Activated naive CD4-positive, alpha-beta T cell treated with anti-CD3 and anti-CD28 coated beads, Interleukin-2, amount 50 U/mL, for 72 hours (primary cell): ENCODE measurements at regions not wholly inside any gene's neighbourhood (a gene's known extent, or its start where the extent isn't known, plus 50 kb on each side); places are given as distances from the start of the nearest gene placed in this dataset.

ENCODE experiments used
- ATAC-seq, 2 donors: fragments of 150-1000 bp; cut with Tn5 transposase; 2 replicates each; pipeline ENCODE4 v1.10.0; 2021; ENCODE audit warnings: mild to moderate bottlenecking in 2 of 2, moderate library complexity in 2 of 2
- DNase-seq, 2 donors: peaks; one replicate each; pipeline ENCODE4 v3.0.0; 2021 to 2022; ENCODE audit warnings: low spot score in 2 of 2
- H3K27ac Mint-ChIP-seq, 2 donors: one replicate each; pipeline ENCODE4 v1.8.0; 2022; ENCODE audit warnings: mild to moderate bottlenecking in 2 of 2, mixed read lengths in 2 of 2
- H3K36me3 Mint-ChIP-seq, 2 donors: one replicate each; pipeline ENCODE4 v1.8.0; 2022; ENCODE audit warnings: mixed read lengths in 2 of 2
- H3K9me3 Mint-ChIP-seq, 2 donors: one replicate each; pipeline ENCODE4 v1.8.0; 2022; ENCODE audit warnings: mixed read lengths in 2 of 2

- Mint-ChIP-seq H3K36me3 (peaks cover 11% of the 10 kb centered on the region in 2 donors), H3K27ac (no peak overlapping the region), H3K9me3 (peaks cover 8 to 24% of the 10 kb centered on the region in 2 donors)
- no peak for ATAC-seq
- no peak for DNase-seq
These were observed 152.7 kb upstream of the MAF start for GRCh38 chr16:79753286-79753685.

- Mint-ChIP-seq H3K36me3 (peaks cover 11% of the 10 kb centered on the region in 2 donors), H3K27ac (no peak overlapping the region), H3K9me3 (peaks cover 8 to 24% of the 10 kb centered on the region in 2 donors)
- DNase-seq, result no peak
- ATAC-seq, result no peak
These were observed 151.9 kb upstream of the MAF start for GRCh38 chr16:79752396-79752795.

- Mint-ChIP-seq H3K36me3 (peaks cover 6 to 11% of the 10 kb centered on the region in 2 donors), H3K9me3 (peaks cover 8 to 19% of the 10 kb centered on the region in 2 donors), H3K27ac (no peak overlapping the region)
- DNase-seq, result no peak
- no peak for ATAC-seq
These were observed 151.1 kb upstream of the MAF start for GRCh38 chr16:79751471-79752184.

- Mint-ChIP-seq H3K36me3 (peaks cover 6 to 11% of the 10 kb centered on the region in 2 donors), H3K9me3 (peaks cover 8 to 19% of the 10 kb centered on the region in 2 donors), H3K27ac (no peak overlapping the region)
- DNase-seq, result no peak
- no peak for ATAC-seq
These were observed 149.8 kb upstream of the MAF start for GRCh38 chr16:79750311-79750710.

GRCh38 chr16:79748629-79749028, 148.1 kb upstream of the MAF start:
- H3K27ac Mint-ChIP-seq, result no peak overlapping the region
- DNase-seq (no peak), ATAC-seq (peak in 1 of 2 donors; percentile 46)
- H3K9me3 Mint-ChIP-seq, result peaks cover 8 to 12% of the 10 kb centered on the region in 2 donors
- peaks cover 6 to 11% of the 10 kb centered on the region in 2 donors for H3K36me3 Mint-ChIP-seq

GRCh38 chr16:79747688-79748087, 147.2 kb upstream of the MAF start:
- H3K9me3 Mint-ChIP-seq, result peaks cover 8 to 12% of the 10 kb centered on the region in 2 donors

GRCh38 chr16:79740252-79740651, 139.7 kb upstream of the MAF start:
- H3K9me3 Mint-ChIP-seq, result peaks cover 0 to 10% of the 10 kb centered on the region in 2 donors
- ATAC-seq (no peak), DNase-seq (no peak)
- H3K36me3 Mint-ChIP-seq, result peaks cover 0 to 6% of the 10 kb centered on the region in 2 donors
- H3K27ac Mint-ChIP-seq, result no peak overlapping the region

More at GRCh38 chr16:79747688-79748087, 147.2 kb upstream of the MAF start:
- no peak for ATAC-seq
- Mint-ChIP-seq H3K27ac (no peak overlapping the region), H3K36me3 (peaks cover 6 to 11% of the 10 kb centered on the region in 2 donors)
- DNase-seq, result no peak

- no peak for DNase-seq
- Mint-ChIP-seq H3K9me3 (peaks cover 0 to 20% of the 10 kb centered on the region in 2 donors), H3K27ac (no peak overlapping the region), H3K36me3 (peaks cover 0 to 6% of the 10 kb centered on the region in 2 donors)
- no peak for ATAC-seq
These were observed 134.7 kb upstream of the MAF start for GRCh38 chr16:79735271-79735670.

GRCh38 chr16:79734721-79735120, 134.2 kb upstream of the MAF start:
- H3K9me3 Mint-ChIP-seq, result peaks cover 0 to 20% of the 10 kb centered on the region in 2 donors
- DNase-seq, result no peak
- peaks cover 0 to 6% of the 10 kb centered on the region in 2 donors for H3K36me3 Mint-ChIP-seq
- no peak for ATAC-seq
- H3K27ac Mint-ChIP-seq, result peak overlapping the region in 1 of 2 donors; percentile 4

- Mint-ChIP-seq H3K9me3 (peaks cover 8 to 10% of the 10 kb centered on the region in 2 donors), H3K36me3 (peaks cover 0 to 7% of the 10 kb centered on the region in 2 donors)
- no peak for ATAC-seq
These were observed 128.3 kb upstream of the MAF start for GRCh38 chr16:79728923-79729240.

GRCh38 chr16:79728048-79728922, 127.7 kb upstream of the MAF start:
- Mint-ChIP-seq H3K36me3 (peaks cover 0 to 7% of the 10 kb centered on the region in 2 donors), H3K9me3 (peaks cover 8 to 10% of the 10 kb centered on the region in 2 donors), H3K27ac (no peak overlapping the region)
- DNase-seq, result no peak
- no peak for ATAC-seq

More at GRCh38 chr16:79728923-79729240, 128.3 kb upstream of the MAF start:
- DNase-seq, result no peak
- H3K27ac Mint-ChIP-seq, result no peak overlapping the region

- Mint-ChIP-seq H3K9me3 (peaks cover 14 to 15% of the 10 kb centered on the region in 2 donors), H3K36me3 (peaks cover 0 to 7% of the 10 kb centered on the region in 2 donors), H3K27ac (no peak overlapping the region)
- ATAC-seq (peak in 1 of 2 donors; percentile 36), DNase-seq (no peak)
These were observed 126.4 kb upstream of the MAF start for GRCh38 chr16:79726902-79727301.

- Mint-ChIP-seq H3K27ac (no peak overlapping the region), H3K36me3 (peaks cover 0 to 7% of the 10 kb centered on the region in 2 donors), H3K9me3 (peaks cover 4 to 16% of the 10 kb centered on the region in 2 donors)
- no peak for DNase-seq
- ATAC-seq, result no peak
These were observed 124.5 kb upstream of the MAF start for GRCh38 chr16:79725051-79725450.

- ATAC-seq, result no peak
- Mint-ChIP-seq H3K27ac (no peak overlapping the region), H3K36me3 (peaks cover 0 to 7% of the 10 kb centered on the region in 2 donors), H3K9me3 (peaks cover 4 to 16% of the 10 kb centered on the region in 2 donors)
- DNase-seq, result no peak
These were observed 123.1 kb upstream of the MAF start for GRCh38 chr16:79723583-79724168.

- H3K36me3 Mint-ChIP-seq, result peaks cover 0 to 2% of the 10 kb centered on the region in 2 donors
- H3K27ac Mint-ChIP-seq, result no peak overlapping the region
- ATAC-seq (no peak), DNase-seq (no peak)
- H3K9me3 Mint-ChIP-seq, result peaks cover 4 to 8% of the 10 kb centered on the region in 2 donors
These were observed 120.7 kb upstream of the MAF start for GRCh38 chr16:79721270-79721669.

- Mint-ChIP-seq H3K36me3 (no peaks in the 10 kb centered on the region), H3K9me3 (peaks cover 4 to 8% of the 10 kb centered on the region in 2 donors), H3K27ac (no peak overlapping the region)
- no peak for ATAC-seq
- DNase-seq, result no peak
These were observed 117.0 kb upstream of the MAF start for GRCh38 chr16:79717333-79718137.
